K562 (cell line): ENCODE measurements at regions not wholly inside any gene's neighbourhood (a gene's known extent, or its start where the extent isn't known, plus 50 kb on each side); places are given as distances from the start of the nearest gene placed in this dataset.

ENCODE experiments used
- ATAC-seq: fragments of 200-7000 bp; cut with Tn5 transposase; 3 replicates; pipeline ENCODE4 v1.9.1; 2020; ENCODE audit warnings: moderate library complexity
- BruUV-seq: library from RNA; stranded (reverse); fragments of 400-500 nt; replicated peaks from 2 replicates; lab custom pipeline; 2021; lab: Mats Ljungman, UMichigan
- CTCF ChIA-PET: fragments of 300-600 bp; formaldehyde crosslinking; extraction: SDS; loops from one replicate; lab custom pipeline; 2021; ENCODE audit warnings: low intra/inter-chr PET ratio; lab: Yijun Ruan, JAX
- POLR2A ChIA-PET: fragments of 300-600, 350-650 bp; sonication (Branson Sonifier 250); formaldehyde crosslinking; extraction: SDS; loops from one replicate; lab custom pipeline; 2021; ENCODE audit warnings: antibody characterized with exemption, inconsistent platforms; lab: Yijun Ruan, JAX
- DNase-seq, 4 experiments: peaks; one replicate each; pipeline versions ENCODE4 v3.0.0 to v3.0.0-alpha.2; 2011 to 2018; ENCODE audit warnings: low spot score in 3 of 4, mixed read lengths in 3 of 4; ENCODE audit errors: extremely low read depth in 1 of 4
- FAIRE-seq: peaks from 2 replicates; lab custom pipeline; 2011; peaks lifted over from hg19 to GRCh38; lab: Jason Lieb, UNC
- H2AFZ ChIP-seq: 2 replicates; pipeline ENCODE4 v1.6.0; 2011; ENCODE audit warnings: low read depth, low read length, control low read depth, inconsistent platforms
- H3K27ac ChIP-seq: fragments of 200-600 bp; 3 replicates; pipeline ENCODE4 v1.8.0; 2011; ENCODE audit warnings: low read depth, mild to moderate bottlenecking, control low read depth, inconsistent platforms, low read length, moderate library complexity, mixed read lengths; ENCODE audit errors: extremely low read depth
- H3K27me3 ChIP-seq, 2 experiments: fragments of 300-600 bp in 1 of 2; 2 replicates in 1 of 2; 3 replicates in 1 of 2; pipeline versions ENCODE4 v1.6.0 to v1.8.0; 2011; ENCODE audit warnings: inconsistent platforms in 2 of 2, low read length in 2 of 2, mild to moderate bottlenecking in 1 of 2, mixed read lengths in 1 of 2, moderate library complexity in 1 of 2; ENCODE audit not compliant: control insufficient read depth in 2 of 2, insufficient read depth in 2 of 2
- H3K36me3 ChIP-seq: fragments of 300-600 bp; 3 replicates; pipeline ENCODE4 v1.8.0; 2011; ENCODE audit warnings: mild to moderate bottlenecking, low read length, inconsistent platforms; ENCODE audit not compliant: control insufficient read depth, insufficient read depth
- H3K4me1 ChIP-seq, 2 experiments: fragments of 200-600 bp in 1 of 2; replicated peaks in 1 of 2; 2 replicates in 1 of 2; 3 replicates in 1 of 2; pipeline versions ENCODE4 v1.5.1 to v1.8.0; 2011; ENCODE audit warnings: inconsistent platforms in 2 of 2, low read length in 2 of 2, mild to moderate bottlenecking in 1 of 2, mixed read lengths in 1 of 2, moderate library complexity in 1 of 2; ENCODE audit not compliant: control insufficient read depth in 2 of 2, insufficient read depth in 2 of 2
- H3K4me2 ChIP-seq: 2 replicates; pipeline ENCODE4 v1.6.1; 2011; ENCODE audit warnings: low read length, control low read depth, inconsistent platforms, mixed read lengths; ENCODE audit not compliant: insufficient read depth
- H3K4me3 ChIP-seq: fragments of 200-600 bp; sonication (generic), shearing (Covaris generic); 2 replicates; pipeline ENCODE4 v1.5.1; 2016; ENCODE audit warnings: control low read depth, inconsistent platforms
- H3K79me2 ChIP-seq: fragments of 200-600 bp; 3 replicates; pipeline ENCODE4 v1.8.0; 2011; ENCODE audit warnings: low read length, inconsistent platforms; ENCODE audit not compliant: control insufficient read depth, insufficient read depth
- H3K9ac ChIP-seq, 2 experiments: 2 replicates each; pipeline versions ENCODE4 v1.6.0 to v1.6.1; 2011; ENCODE audit warnings: low read depth in 2 of 2, low read length in 2 of 2, control low read depth in 1 of 2, inconsistent platforms in 1 of 2, mild to moderate bottlenecking in 1 of 2, mixed read lengths in 1 of 2; ENCODE audit not compliant: insufficient read depth in 1 of 2
- H3K9me1 ChIP-seq: one replicate; pipeline ENCODE4 v1.6.0; 2011; ENCODE audit warnings: inconsistent platforms, mild to moderate bottlenecking, low read length, moderate library complexity; ENCODE audit not compliant: control insufficient read depth, insufficient read depth
- H3K9me3 ChIP-seq: replicated peaks from 2 replicates; pipeline ENCODE4 v1.5.1; 2011; ENCODE audit warnings: low read depth, low read length, inconsistent platforms; ENCODE audit not compliant: control insufficient read depth, insufficient read depth
- H4K20me1 ChIP-seq: replicated peaks from 2 replicates; pipeline ENCODE4 v1.6.1; 2011; ENCODE audit warnings: low read length, inconsistent platforms, mixed read lengths; ENCODE audit not compliant: control insufficient read depth, insufficient read depth
- ARHGAP35 ChIP-seq: fragments of 450-650 bp; IDR thresholded peaks from 2 replicates; pipeline ENCODE4 v1.6.1; 2018; ENCODE audit not compliant: partially characterized antibody
- ARID4B ChIP-seq: sonication (generic); formaldehyde crosslinking; IDR thresholded peaks from 2 replicates; pipeline ENCODE4 v1.8.0; 2022; ENCODE audit warnings: mild to moderate bottlenecking, missing genetic modification reagents
- CBX3 ChIP-seq, 2 experiments: IDR thresholded peaks; 1 replicate in 1 of 2; 2 replicates in 1 of 2; pipeline ENCODE4 v1.6.1; 2012; ENCODE audit warnings: inconsistent platforms in 2 of 2, low read length in 2 of 2, borderline replicate concordance in 1 of 2, control low read depth in 1 of 2
- GTF2B ChIP-seq: IDR thresholded peaks from 2 replicates; pipeline ENCODE4 v1.6.1; 2011; ENCODE audit not compliant: insufficient read length; ENCODE audit errors: extremely low read depth
- HMG20B ChIP-seq: fragments of 250-450 bp; sonication (Bioruptor Pico); IDR thresholded peaks from 2 replicates; pipeline ENCODE4 v1.5.0; 2021; ENCODE audit warnings: mild to moderate bottlenecking
- KHSRP ChIP-seq: fragments of 450-650 bp; IDR thresholded peaks from 2 replicates; pipeline ENCODE4 v1.6.1; 2017
- MLLT1 ChIP-seq, 2 experiments: fragments of 450-650 bp; IDR thresholded peaks; 2 replicates each; pipeline ENCODE4 v1.6.1; 2016
- RBM25 ChIP-seq: fragments of 200-400 bp; formaldehyde crosslinking; IDR thresholded peaks from 2 replicates; pipeline ENCODE4 v1.6.1; 2018; ENCODE audit warnings: low read length, low read depth, moderate library complexity; ENCODE audit not compliant: severe bottlenecking
- SIN3A ChIP-seq, 2 experiments: fragments of 150-350 bp in 1 of 2; IDR thresholded peaks; 2 replicates each; pipeline ENCODE4 v1.6.1; 2011 to 2016; ENCODE audit warnings: borderline replicate concordance in 2 of 2, low read depth in 2 of 2, low read length in 2 of 2, mild to moderate bottlenecking in 2 of 2, moderate library complexity in 2 of 2; ENCODE audit not compliant: control insufficient read depth in 1 of 2
- ZNF274 ChIP-seq: IDR thresholded peaks from 2 replicates; pipeline ENCODE4 v1.6.1; 2011; ENCODE audit warnings: low read depth, mild to moderate bottlenecking, low read length, moderate library complexity, borderline replicate concordance
- ZNF324 ChIP-seq: fragments of 250-450 bp; sonication (Bioruptor Pico); IDR thresholded peaks from 2 replicates; pipeline ENCODE4 v1.4.0; 2020; ENCODE audit warnings: mild to moderate bottlenecking
- ZNF41 ChIP-seq: fragments of 250-450 bp; sonication (Bioruptor Pico); conservative IDR thresholded peaks from 2 replicates; pipeline ENCODE4 v1.4.0; 2020; ENCODE audit warnings: mild to moderate bottlenecking
- ZNF586 ChIP-seq: fragments of 450-650 bp; formaldehyde crosslinking; conservative IDR thresholded peaks from 2 replicates; pipeline ENCODE4 v1.4.0; 2020; ENCODE audit warnings: mild to moderate bottlenecking, moderate library complexity
- ZNF655 ChIP-seq: fragments of 250-450 bp; sonication (Bioruptor Pico); IDR thresholded peaks from 2 replicates; pipeline ENCODE4 v1.5.0; 2021
- WGBS: fragments of 100-300 bp; shearing (Covaris generic); methylation state at CpG from one replicate; pipeline ENCODE4 v1.1.6; 2016; ENCODE audit warnings: low coverage, mixed read lengths; ENCODE audit not compliant: insufficient coverage; ENCODE audit errors: missing lambda C conversion rate; 5-methylcytosine and 5-hydroxymethylcytosine counted together
- in situ Hi-C: fragments of 300-500 bp; cut with MboI; formaldehyde crosslinking; loops from 4 replicates; pipeline ENCODE4 v1.15.0; 2018; ENCODE audit warnings: inconsistent platforms, mixed read lengths
- intact Hi-C: fragments of 100-400 bp; cut with micrococcal nuclease; formaldehyde crosslinking; loops from 2 replicates; pipeline ENCODE4 v1.14.2; 2022

GRCh38 chr1:10953505-10954193, 58.8 kb upstream of the TARDBP start:
- WGBS = 4% methylated on average over 12 of the region's 12 CpGs
- CTCF ChIA-PET = no interaction called here
- TF ChIP-seq KHSRP = no peak
- no peak for TF ChIP-seq ARHGAP35
- TF ChIP-seq ZNF586 = no peak
- TF ChIP-seq SIN3A (IDR thresholded peaks at IDR 0.05; ENCODE audit: borderline replicate concordance in 2 of 2, control insufficient read depth in 1 of 2, low read depth in 2 of 2, low read length in 2 of 2) = no peak
- no peak for TF ChIP-seq HMG20B (CRISPR knock-in tag)
- TF ChIP-seq GTF2B = no peak
- TF ChIP-seq MLLT1 (IDR thresholded peaks at IDR 0.05) = no peak
- peak; percentile 99 for TF ChIP-seq ZNF41
- TF ChIP-seq CBX3 (IDR thresholded peaks at IDR 0.05; ENCODE audit: borderline replicate concordance in 1 of 2, low read length in 2 of 2) = peak in 1 of 2 experiments; percentile 29; a peak in 1 of 3 replicates
- TF ChIP-seq ZNF324 (CRISPR knock-in tag) = no peak
- no peak for TF ChIP-seq ZNF655
- peak; percentile 8 for TF ChIP-seq RBM25
- no peak for TF ChIP-seq ARID4B (CRISPR knock-in tag)
- no peak for TF ChIP-seq ZNF274

More at GRCh38 chr1:10953505-10954193, 58.8 kb upstream of the TARDBP start:
- in situ Hi-C loops = no loop called here
- H3K79me2 ChIP-seq = no peaks in the 10 kb centered on the region
- no peak overlapping the region for H3K4me3 ChIP-seq
- ATAC-seq (no peak), DNase-seq (no peak), FAIRE-seq (no peak)
- peaks cover 57 to 82% of the 10 kb centered on the region in 2 experiments for H3K27me3 ChIP-seq
- no TSS peak for BruUV-seq
- no peaks in the 10 kb centered on the region; the same call in none of the 2 replicates for H4K20me1 ChIP-seq
- H3K9me1 ChIP-seq = no peaks in the 10 kb centered on the region
- POLR2A ChIA-PET = interaction anchor here (0.7 kb wide), 1 partner anchor 414 kb away, joined by 3 read pairs; no protein-coding TSS in a partner anchor
- no peak overlapping the region for H3K27ac ChIP-seq
- H3K36me3 ChIP-seq = no peaks in the 10 kb centered on the region
- peaks cover 4% of the 10 kb centered on the region; the same call in 1 of the 2 replicates for H3K9me3 ChIP-seq
- no peak overlapping the region for H3K9ac ChIP-seq
- intact Hi-C loops = no loop called here
- no peak overlapping the region for H3K4me2 ChIP-seq
- no peak overlapping the region for H2AFZ ChIP-seq
- no peaks in the 10 kb centered on the region for H3K4me1 ChIP-seq
